Right atrium auricular region (tissue), 2 donors: ENCODE measurements at regions not wholly inside any gene's neighbourhood (a gene's known extent, or its start where the extent isn't known, plus 50 kb on each side); places are given as distances from the start of the nearest gene placed in this dataset.

Experiments
- DNase-seq: peaks from one replicate; pipeline ENCODE4 v3.0.0-alpha.2; 2019; ENCODE audit warnings: low spot score
- H3K27ac ChIP-seq, 2 donors: fragments of 200-600 bp; sonication (generic); 1 replicate in 1 of 2; 2 replicates in 1 of 2; pipeline ENCODE4 v1.5.1; 2016 to 2019
- H3K27me3 ChIP-seq, 2 donors: fragments of 200-600 bp; sonication (generic); one replicate each; pipeline versions ENCODE4 v1.5.1 to v1.6.0; 2017 to 2019
- H3K36me3 ChIP-seq: fragments of 200-600 bp; sonication (generic); one replicate; pipeline ENCODE4 v1.5.1; 2016
- H3K4me1 ChIP-seq, 2 donors: fragments of 200-600 bp; sonication (generic); one replicate each; pipeline versions ENCODE4 v1.5.1 to v1.6.0; 2017 to 2019
- H3K4me3 ChIP-seq, 2 donors: fragments of 200-600 bp; sonication (generic); 1 replicate in 1 of 2; 2 replicates in 1 of 2; pipeline ENCODE4 v1.5.1; 2017 to 2019; ENCODE audit warnings: mild to moderate bottlenecking in 1 of 2, moderate library complexity in 1 of 2
- H3K9me3 ChIP-seq, 2 donors: fragments of 200-600 bp; sonication (generic); one replicate each; pipeline ENCODE4 v1.5.1; 2019
- CTCF ChIP-seq, 2 donors: fragments of 200-600 bp; sonication (generic); IDR thresholded peaks; one replicate each; pipeline ENCODE4 v1.5.1; 2019; ENCODE audit warnings: antibody characterized with exemption in 2 of 2

GRCh38 chr12:46998811-46999368 is 80.5 kb upstream of the PCED1B start:
- H3K36me3 ChIP-seq, result no peaks in the 10 kb centered on the region
- no peaks in the 10 kb centered on the region for H3K4me1 ChIP-seq
- DNase-seq, result no peak
- no peak overlapping the region for H3K4me3 ChIP-seq
- TF ChIP-seq CTCF (IDR thresholded peaks at IDR 0.05), result no peak
- H3K27ac ChIP-seq, result no peak overlapping the region
- H3K27me3 ChIP-seq, result no peaks in the 10 kb centered on the region
- H3K9me3 ChIP-seq, result no peaks in the 10 kb centered on the region

- no peak for DNase-seq
- Histone ChIP-seq H3K4me1 (no peaks in the 10 kb centered on the region), H3K9me3 (no peaks in the 10 kb centered on the region), H3K27me3 (no peaks in the 10 kb centered on the region), H3K27ac (no peak overlapping the region), H3K4me3 (no peak overlapping the region), H3K36me3 (no peaks in the 10 kb centered on the region)
- no peak for TF ChIP-seq CTCF (IDR thresholded peaks at IDR 0.05)
Observed at GRCh38 chr12:47004634-47005033, 74.8 kb upstream of the PCED1B start.

GRCh38 chr12:47007048-47007447 is 72.4 kb upstream of the PCED1B start:
- Histone ChIP-seq H3K4me1 (no peaks in the 10 kb centered on the region), H3K27me3 (no peaks in the 10 kb centered on the region), H3K27ac (no peak overlapping the region), H3K4me3 (no peak overlapping the region), H3K36me3 (no peaks in the 10 kb centered on the region), H3K9me3 (no peaks in the 10 kb centered on the region)
- no peak for TF ChIP-seq CTCF (IDR thresholded peaks at IDR 0.05)
- DNase-seq, result no peak

- H3K27me3 ChIP-seq, result no peaks in the 10 kb centered on the region
- no peak for TF ChIP-seq CTCF (IDR thresholded peaks at IDR 0.05)
Observed at GRCh38 chr12:47012552-47012951, 66.9 kb upstream of the PCED1B start.

GRCh38 chr12:47014474-47014873 is 64.9 kb upstream of the PCED1B start:
- DNase-seq, result no peak
- Histone ChIP-seq H3K4me1 (no peaks in the 10 kb centered on the region), H3K9me3 (no peaks in the 10 kb centered on the region), H3K36me3 (no peaks in the 10 kb centered on the region), H3K27me3 (no peaks in the 10 kb centered on the region), H3K27ac (no peak overlapping the region), H3K4me3 (no peak overlapping the region)
- TF ChIP-seq CTCF (IDR thresholded peaks at IDR 0.05), result no peak

More at GRCh38 chr12:47012552-47012951, 66.9 kb upstream of the PCED1B start:
- H3K36me3 ChIP-seq, result no peaks in the 10 kb centered on the region
- no peaks in the 10 kb centered on the region for H3K4me1 ChIP-seq
- no peak overlapping the region for H3K4me3 ChIP-seq
- no peaks in the 10 kb centered on the region for H3K9me3 ChIP-seq
- H3K27ac ChIP-seq, result no peak overlapping the region
- no peak for DNase-seq

GRCh38 chr12:47015381-47015780 is 64.0 kb upstream of the PCED1B start:
- Histone ChIP-seq H3K27ac (no peak overlapping the region), H3K27me3 (no peaks in the 10 kb centered on the region), H3K4me3 (no peak overlapping the region), H3K36me3 (no peaks in the 10 kb centered on the region), H3K4me1 (no peaks in the 10 kb centered on the region), H3K9me3 (no peaks in the 10 kb centered on the region)
- no peak for DNase-seq
- TF ChIP-seq CTCF (IDR thresholded peaks at IDR 0.05), result no peak
